ENCODE measurements at regions not wholly inside any gene's neighbourhood (a gene's known extent, or its start where the extent isn't known, plus 50 kb on each side); places are given as distances from the start of the nearest gene placed in this dataset.

DNA sequence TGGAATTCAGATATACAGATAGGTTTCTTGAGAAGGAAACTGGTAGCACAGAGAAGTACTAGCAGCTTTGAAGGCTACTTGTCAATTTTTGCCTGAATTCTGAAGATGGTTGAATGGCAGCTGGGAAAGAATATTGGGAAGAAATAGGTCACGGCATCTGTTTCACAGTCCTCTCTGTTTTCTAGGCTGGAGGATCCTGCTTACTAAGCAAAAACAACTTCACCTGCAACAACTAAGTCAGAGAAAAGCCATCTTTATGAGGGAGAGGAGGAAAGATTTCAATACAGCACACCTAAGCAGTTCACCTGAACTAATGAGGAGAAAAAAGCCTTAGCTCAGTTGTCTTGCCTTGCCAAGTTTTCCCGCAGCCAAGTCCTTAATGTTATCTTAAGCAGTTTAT lies 975.5 kb upstream of the EPHA7 start:
- no peak for TF ChIP-seq POLR2A (IDR thresholded peaks at IDR 0.05)
- no peak for TF ChIP-seq CTCF (IDR thresholded peaks at IDR 0.05 in 4 of 5, conservative IDR thresholded peaks at IDR 0.05 in 1 of 5)

Measured in gastrocnemius medialis (tissue), 4 donors.